ENCODE measurements at regions not wholly inside any gene's neighbourhood (a gene's known extent, or its start where the extent isn't known, plus 50 kb on each side); places are given as distances from the start of the nearest gene placed in this dataset.
"Not testable (repeated sequence)": the region's sequence is repeated elsewhere in the genome, so short reads cannot be mapped to it uniquely, and the experiment has no call there.

- not testable (repeated sequence) for TF ChIP-seq YY1 (IDR thresholded peaks at IDR 0.05; ENCODE audit: insufficient read depth, insufficient read length); ZNF274 (IDR thresholded peaks at IDR 0.05; ENCODE audit: low read depth, low read length); SUZ12 (IDR thresholded peaks at IDR 0.05; ENCODE audit: extremely low read depth, insufficient read depth, insufficient read length)
Observed at GRCh38 chr3:13995216-13995615, 115.3 kb upstream of the WNT7A start.
